B cell (primary cell): ENCODE measurements at regions not wholly inside any gene's neighbourhood (a gene's known extent, or its start where the extent isn't known, plus 50 kb on each side); places are given as distances from the start of the nearest gene placed in this dataset.
A peak's percentile ranks its signal among the peaks of the same experiment; 100 is the strongest.

Source experiments
- ATAC-seq: fragments of 200-7000 bp; cut with Tn5 transposase; one replicate; pipeline ENCODE4 v1.10.0; 2021; ENCODE audit warnings: low read depth, mild to moderate bottlenecking, moderate number of reproducible peaks, moderate library complexity
- CTCF ChIA-PET: fragments of 350-600 bp; sonication (Branson Sonifier 250); formaldehyde crosslinking; loops from one replicate; lab custom pipeline; 2021; ENCODE audit warnings: antibody characterized with exemption, inconsistent platforms; lab: Charles Lee
- POLR2A ChIA-PET: fragments of 350-600 bp; sonication (Branson Sonifier 250); formaldehyde crosslinking; loops from one replicate; lab custom pipeline; 2021; ENCODE audit warnings: antibody characterized with exemption; lab: Charles Lee
- DNase-seq: peaks from one replicate; pipeline ENCODE4 v3.0.0; 2013
- H2AFZ ChIP-seq: 2 replicates; pipeline ENCODE4 v1.6.1; 2012; ENCODE audit warnings: mild to moderate bottlenecking, low read depth, low read length; ENCODE audit not compliant: insufficient read depth, poor library complexity, severe bottlenecking
- H3K27ac ChIP-seq, 2 donors: 1 replicate in 1 of 2; 2 replicates in 1 of 2; pipeline ENCODE4 v1.5.1; 2012 to 2013; ENCODE audit warnings: low read length in 2 of 2, mild to moderate bottlenecking in 2 of 2, moderate library complexity in 1 of 2
- H3K27me3 ChIP-seq, 4 experiments: fragments of 200-600 bp in 1 of 4; sonication (generic) in 1 of 4; replicated peaks in 1 of 4; 1 replicate in 2 of 4; 2 replicates in 2 of 4; pipeline versions ENCODE4 v1.6.1 to v1.7.0; 2013 to 2016; ENCODE audit warnings: low read length in 3 of 4, mild to moderate bottlenecking in 2 of 4, mixed read lengths in 1 of 4, moderate library complexity in 1 of 4; ENCODE audit not compliant: insufficient read depth in 4 of 4, control insufficient read depth in 3 of 4; ENCODE audit errors: control extremely low read depth in 1 of 4
- H3K36me3 ChIP-seq, 2 experiments: replicated peaks in 1 of 2; 1 replicate in 1 of 2; 2 replicates in 1 of 2; pipeline versions ENCODE4 v1.6.1 to v1.7.1; 2013; ENCODE audit warnings: low read length in 1 of 2; ENCODE audit not compliant: insufficient read depth in 2 of 2, control insufficient read depth in 1 of 2; ENCODE audit errors: control extremely low read depth in 1 of 2, extremely low read depth in 1 of 2
- H3K4me1 ChIP-seq, 2 donors: fragments of 200-600 bp in 1 of 2; sonication (generic) in 1 of 2; 1 replicate in 1 of 2; 2 replicates in 1 of 2; pipeline versions ENCODE4 v1.5.1 to v1.6.1; 2013 to 2017; ENCODE audit warnings: low read length in 2 of 2; ENCODE audit not compliant: control insufficient read depth in 2 of 2, insufficient read depth in 2 of 2
- H3K4me2 ChIP-seq: replicated peaks from 2 replicates; pipeline ENCODE3; 2012; ENCODE audit warnings: mild to moderate bottlenecking, low read depth, low read length; ENCODE audit not compliant: poor library complexity, severe bottlenecking
- H3K4me3 ChIP-seq, 5 experiments: fragments of 200-600 bp in 1 of 5; sonication (generic) in 1 of 5; 1 replicate in 3 of 5; 2 replicates in 2 of 5; pipeline versions ENCODE4 v1.5.1 to v1.7.0; 2011 to 2016; ENCODE audit warnings: low read length in 4 of 5, mild to moderate bottlenecking in 4 of 5, low read depth in 2 of 5, control low read depth in 1 of 5, moderate library complexity in 1 of 5; ENCODE audit not compliant: insufficient read depth in 1 of 5; ENCODE audit errors: control extremely low read depth in 1 of 5, extremely low read depth in 1 of 5
- H3K79me2 ChIP-seq: fragments of 200-600 bp; sonication (generic); one replicate; pipeline ENCODE4 v1.6.0; 2016; ENCODE audit warnings: low read length; ENCODE audit not compliant: control insufficient read depth, insufficient read depth
- H3K9ac ChIP-seq: fragments of 200-600 bp; sonication (generic); 2 replicates; pipeline ENCODE4 v1.6.1; 2017; ENCODE audit warnings: mild to moderate bottlenecking, low read length, moderate library complexity
- H3K9me3 ChIP-seq, 3 donors: one replicate each; pipeline versions ENCODE4 v1.6.1 to v1.7.1; 2013; ENCODE audit warnings: low read length in 2 of 3; ENCODE audit not compliant: control insufficient read depth in 2 of 3, insufficient read depth in 1 of 3; ENCODE audit errors: control extremely low read depth in 1 of 3
- H4K20me1 ChIP-seq: 2 replicates; pipeline ENCODE4 v1.6.0; 2012; ENCODE audit warnings: mild to moderate bottlenecking, low read length; ENCODE audit not compliant: insufficient read depth, control insufficient read depth, poor library complexity, severe bottlenecking
- H3K27ac Mint-ChIP-seq: one replicate; pipeline ENCODE4 v1.8.0; 2021; ENCODE audit warnings: mixed read lengths
- H3K27me3 Mint-ChIP-seq: one replicate; pipeline ENCODE4 v1.8.0; 2021; ENCODE audit warnings: mixed read lengths
- H3K4me1 Mint-ChIP-seq: one replicate; pipeline ENCODE4 v1.8.0; 2021; ENCODE audit warnings: mixed read lengths
- H3K4me3 Mint-ChIP-seq: one replicate; pipeline ENCODE4 v1.8.0; 2021; ENCODE audit warnings: mixed read lengths
- H3K9me3 Mint-ChIP-seq: one replicate; pipeline ENCODE4 v1.8.0; 2022; ENCODE audit warnings: mixed read lengths; ENCODE audit not compliant: insufficient read depth
- CTCF ChIP-seq: fragments of 200-600 bp; IDR thresholded peaks from one replicate; pipeline ENCODE4 v1.8.0; 2022; ENCODE audit warnings: antibody characterized with exemption, mild to moderate bottlenecking
- EZH2 ChIP-seq: IDR thresholded peaks from 2 replicates; pipeline ENCODE4 v1.6.1; 2012; ENCODE audit warnings: borderline replicate concordance, low read depth, mild to moderate bottlenecking, moderate library complexity, low read length; ENCODE audit not compliant: insufficient read depth, poor library complexity, severe bottlenecking
- WGBS: methylation state at CpG from one replicate; pipeline ENCODE4 v1.1.5; 2013; ENCODE audit warnings: missing lambda C conversion rate; ENCODE audit not compliant: insufficient coverage; 5-methylcytosine and 5-hydroxymethylcytosine counted together
- intact Hi-C: fragments of 100-400 bp; cut with micrococcal nuclease; formaldehyde crosslinking; loops from one replicate; pipeline ENCODE4 v1.10.0; 2022

GRCh38 chr14:65153101-65153500 lies 50.8 kb upstream of the MAX start:
- H3K27ac ChIP-seq: no peak overlapping the region
- no peaks in the 10 kb centered on the region for H3K9me3 Mint-ChIP-seq
- H3K27ac Mint-ChIP-seq: no peak overlapping the region
- H3K4me3 Mint-ChIP-seq: no peak overlapping the region
- H3K4me3 ChIP-seq: no peak overlapping the region
- DNase-seq: no peak
- intact Hi-C loops: no loop called here
- H3K9ac ChIP-seq: no peak overlapping the region
- H3K27me3 ChIP-seq: no peaks in the 10 kb centered on the region
- H3K36me3 ChIP-seq: no peaks in the 10 kb centered on the region
- H3K4me2 ChIP-seq: no peak overlapping the region
- H3K79me2 ChIP-seq: no peaks in the 10 kb centered on the region
- ATAC-seq: no peak
- POLR2A ChIA-PET: no interaction called here
- 97% methylated on average over 4 of the region's 11 CpGs for WGBS
- no peak overlapping the region for H2AFZ ChIP-seq
- no peaks in the 10 kb centered on the region for H4K20me1 ChIP-seq
- peaks cover 0 to 12% of the 10 kb centered on the region in 2 donors for H3K4me1 ChIP-seq
- H3K9me3 ChIP-seq: no peaks in the 10 kb centered on the region
- TF ChIP-seq CTCF (no peak), EZH2 (no peak)
- peaks cover 3% of the 10 kb centered on the region for H3K27me3 Mint-ChIP-seq
- CTCF ChIA-PET: interaction anchor here (0.5 kb wide), 1 partner anchor 272 kb away, joined by 4 read pairs; no protein-coding TSS in a partner anchor
- peaks cover 12% of the 10 kb centered on the region for H3K4me1 Mint-ChIP-seq

GRCh38 chr14:65156568-65157366 lies 54.5 kb upstream of the MAX start:
- TF ChIP-seq EZH2 (no peak), CTCF (no peak)
- H3K27me3 Mint-ChIP-seq: no peaks in the 10 kb centered on the region
- Histone ChIP-seq H3K27me3 (no peaks in the 10 kb centered on the region), H3K9ac (peak overlapping the region; percentile 51), H3K9me3 (no peaks in the 10 kb centered on the region), H3K4me1 (peaks cover 12 to 31% of the 10 kb centered on the region in 2 donors), H3K4me3 (peak overlapping the region in 1 of 5 experiments; percentile 18), H3K36me3 (no peaks in the 10 kb centered on the region), H4K20me1 (no peaks in the 10 kb centered on the region), H3K27ac (peak overlapping the region; percentile 48 to 55), H2AFZ (peak overlapping the region; percentile 61), H3K79me2 (no peaks in the 10 kb centered on the region), H3K4me2 (peak overlapping the region; percentile 55)
- intact Hi-C loops: no loop called here
- H3K4me3 Mint-ChIP-seq: peak overlapping the region; percentile 76
- peak; percentile 56 for ATAC-seq
- 82% methylated on average over 14 of the region's 15 CpGs for WGBS
- DNase-seq: peak; percentile 42
- H3K27ac Mint-ChIP-seq: peak overlapping the region; percentile 87
- CTCF ChIA-PET: interaction anchor here (0.7 to 2.3 kb wide), 6 partner anchors 8 to 668 kb away, joined by 3 to 6 read pairs (median 4); no protein-coding TSS in a partner anchor
- POLR2A ChIA-PET: interaction anchor here (0.6 to 1.1 kb wide), 2 partner anchors 48 to 56 kb away, joined by 3 to 5 read pairs; no protein-coding TSS in a partner anchor
- H3K4me1 Mint-ChIP-seq: peaks cover 37% of the 10 kb centered on the region
- no peaks in the 10 kb centered on the region for H3K9me3 Mint-ChIP-seq
